HFF-Myc (cell line): ENCODE measurements at regions not wholly inside any gene's neighbourhood (a gene's known extent, or its start where the extent isn't known, plus 50 kb on each side); places are given as distances from the start of the nearest gene placed in this dataset.

ENCODE experiments used
- DNase-seq: peaks from one replicate; pipeline ENCODE4 v3.0.0-alpha.2; 2011; ENCODE audit warnings: low read depth; ENCODE audit errors: extremely low read depth
- H3K4me3 ChIP-seq: replicated peaks from 2 replicates; pipeline ENCODE4 v1.5.1; 2011; ENCODE audit warnings: low read depth, mild to moderate bottlenecking, control low read depth, low read length
- CTCF ChIP-seq: IDR thresholded peaks from 2 replicates; pipeline ENCODE4 v1.5.1; 2012; ENCODE audit warnings: mild to moderate bottlenecking, low read depth, low read length, control low read depth; ENCODE audit errors: missing control alignments

GRCh38 chr6:145025488-145025887, 709.8 kb downstream of the EPM2A start:
- H3K4me3 ChIP-seq: no peak overlapping the region
- DNase-seq: no peak
- TF ChIP-seq CTCF: no peak

- H3K4me3 ChIP-seq: no peak overlapping the region
- TF ChIP-seq CTCF: no peak
- no peak for DNase-seq
These were observed 709.0 kb downstream of the EPM2A start for GRCh38 chr6:145026267-145026679.

- no peak for DNase-seq
- H3K4me3 ChIP-seq: no peak overlapping the region
- peak; percentile 38 for TF ChIP-seq CTCF
These were observed 707.0 kb downstream of the EPM2A start for GRCh38 chr6:145028144-145028818.

GRCh38 chr6:145031001-145031400, 704.3 kb downstream of the EPM2A start:
- no peak for DNase-seq
- H3K4me3 ChIP-seq: no peak overlapping the region
- no peak for TF ChIP-seq CTCF

GRCh38 chr6:145031962-145032361, 703.4 kb downstream of the EPM2A start:
- no peak for DNase-seq
- H3K4me3 ChIP-seq: no peak overlapping the region
- TF ChIP-seq CTCF: no peak

GRCh38 chr6:145032562-145033145, 702.7 kb downstream of the EPM2A start:
- no peak for TF ChIP-seq CTCF
- DNase-seq: no peak

More at GRCh38 chr6:145032562-145033145, 702.7 kb downstream of the EPM2A start:
- H3K4me3 ChIP-seq: no peak overlapping the region
